Activated CD4-positive, alpha-beta memory T cell treated with anti-CD3 and anti-CD28 coated beads for 36 hours (primary cell): ENCODE measurements at regions not wholly inside any gene's neighbourhood (a gene's known extent, or its start where the extent isn't known, plus 50 kb on each side); places are given as distances from the start of the nearest gene placed in this dataset.
"Not testable (repeated sequence)": the region's sequence is repeated elsewhere in the genome, so short reads cannot be mapped to it uniquely, and the experiment has no call there.

Experiments used
- CTCF ChIA-PET: fragments of 350-600 bp; sonication (Branson Sonifier 250); formaldehyde crosslinking; loops from one replicate; lab custom pipeline; 2021; ENCODE audit warnings: antibody characterized with exemption, inconsistent platforms; lab: Charles Lee
- POLR2A ChIA-PET: fragments of 350-600 bp; sonication (Branson Sonifier 250); formaldehyde crosslinking; loops from one replicate; lab custom pipeline; 2021; ENCODE audit warnings: antibody characterized with exemption; lab: Charles Lee
- DNase-seq: peaks from one replicate; pipeline ENCODE4 v3.0.0-alpha.2; 2020
- H3K27ac Mint-ChIP-seq: one replicate; pipeline ENCODE4 v1.8.0; 2021; ENCODE audit warnings: mixed read lengths
- H3K27me3 Mint-ChIP-seq: one replicate; pipeline ENCODE4 v1.8.0; 2021; ENCODE audit warnings: mixed read lengths
- H3K36me3 Mint-ChIP-seq: one replicate; pipeline ENCODE4 v1.8.0; 2021; ENCODE audit warnings: mixed read lengths
- H3K4me1 Mint-ChIP-seq: one replicate; pipeline ENCODE4 v1.8.0; 2021; ENCODE audit warnings: low read depth, mixed read lengths
- H3K4me3 Mint-ChIP-seq: one replicate; pipeline ENCODE4 v1.8.0; 2021; ENCODE audit warnings: mild to moderate bottlenecking, mixed read lengths
- H3K9me3 Mint-ChIP-seq: one replicate; pipeline ENCODE4 v1.8.0; 2021; ENCODE audit warnings: mixed read lengths
- intact Hi-C: fragments of 100-400 bp; cut with micrococcal nuclease; formaldehyde crosslinking; loops from one replicate; pipeline ENCODE4 v1.15.1; 2023

GRCh38 chr14:100424504-100425428 lies 101.6 kb downstream of the SLC25A47 start:
- H3K9me3 Mint-ChIP-seq = no peaks in the 10 kb centered on the region
- intact Hi-C loops = no loop called here
- DNase-seq = peak; percentile 16
- POLR2A ChIA-PET = no interaction called here
- H3K4me3 Mint-ChIP-seq = no peak overlapping the region
- no peak overlapping the region for H3K27ac Mint-ChIP-seq
- H3K36me3 Mint-ChIP-seq = no peaks in the 10 kb centered on the region
- peaks cover 9% of the 10 kb centered on the region for H3K4me1 Mint-ChIP-seq
- no peaks in the 10 kb centered on the region for H3K27me3 Mint-ChIP-seq
- CTCF ChIA-PET = interaction anchor here (0.7 to 1.9 kb wide), 2 partner anchors 12 to 221 kb away, joined by 3 to 8 read pairs; no protein-coding TSS in a partner anchor

- POLR2A ChIA-PET = no interaction called here
- no peak overlapping the region for H3K27ac Mint-ChIP-seq
- intact Hi-C loops = no loop called here
- H3K4me3 Mint-ChIP-seq = no peak overlapping the region
- H3K36me3 Mint-ChIP-seq = no peaks in the 10 kb centered on the region
- H3K9me3 Mint-ChIP-seq = no peaks in the 10 kb centered on the region
- peaks cover 9% of the 10 kb centered on the region for H3K4me1 Mint-ChIP-seq
- DNase-seq = no peak
- CTCF ChIA-PET = interaction anchor here (0.7 to 1.9 kb wide), 2 partner anchors 12 to 221 kb away, joined by 3 to 8 read pairs; no protein-coding TSS in a partner anchor
- no peaks in the 10 kb centered on the region for H3K27me3 Mint-ChIP-seq
Observed at GRCh38 chr14:100425429-100425827, 102.3 kb downstream of the SLC25A47 start.

GRCh38 chr14:100426314-100426713 lies 103.2 kb downstream of the SLC25A47 start:
- H3K9me3 Mint-ChIP-seq = no peaks in the 10 kb centered on the region
- no peaks in the 10 kb centered on the region for H3K27me3 Mint-ChIP-seq
- peaks cover 9% of the 10 kb centered on the region for H3K4me1 Mint-ChIP-seq
- no peak for DNase-seq
- no peak overlapping the region for H3K27ac Mint-ChIP-seq
- intact Hi-C loops = no loop called here
- no peaks in the 10 kb centered on the region for H3K36me3 Mint-ChIP-seq
- ChIA-PET POLR2A (no interaction called here), CTCF (interaction anchor here (1.9 kb wide), 1 partner anchor 220 kb away, joined by 8 read pairs; no protein-coding TSS in a partner anchor)
- H3K4me3 Mint-ChIP-seq = no peak overlapping the region

- CTCF ChIA-PET = interaction anchor here (1.0 kb wide), 1 partner anchor 42 kb away, joined by 3 read pairs; no protein-coding TSS in a partner anchor
- H3K36me3 Mint-ChIP-seq = no peaks in the 10 kb centered on the region
- intact Hi-C loops = no loop called here
- peaks cover 9% of the 10 kb centered on the region for H3K4me1 Mint-ChIP-seq
- H3K27me3 Mint-ChIP-seq = no peaks in the 10 kb centered on the region
- H3K27ac Mint-ChIP-seq = no peak overlapping the region
- no peak overlapping the region for H3K4me3 Mint-ChIP-seq
- no peak for DNase-seq
- POLR2A ChIA-PET = no interaction called here
- H3K9me3 Mint-ChIP-seq = no peaks in the 10 kb centered on the region
Observed at GRCh38 chr14:100427166-100427565, 104.0 kb downstream of the SLC25A47 start.

GRCh38 chr14:100428727-100429126 lies 105.6 kb downstream of the SLC25A47 start:
- Mint-ChIP-seq H3K36me3 (no peaks in the 10 kb centered on the region), H3K27ac (no peak overlapping the region), H3K27me3 (no peaks in the 10 kb centered on the region), H3K4me3 (no peak overlapping the region), H3K4me1 (peaks cover 9% of the 10 kb centered on the region), H3K9me3 (no peaks in the 10 kb centered on the region)
- POLR2A ChIA-PET = no interaction called here
- intact Hi-C loops = no loop called here
- peak; percentile 56 for DNase-seq
- CTCF ChIA-PET = interaction anchor here (1.0 to 1.4 kb wide), 2 partner anchors 10 to 217 kb away, joined by 3 read pairs; no protein-coding TSS in a partner anchor

GRCh38 chr14:100429537-100429936 lies 106.4 kb downstream of the SLC25A47 start:
- H3K27ac Mint-ChIP-seq = no peak overlapping the region
- no peak for DNase-seq
- intact Hi-C loops = no loop called here
- POLR2A ChIA-PET = no interaction called here
- H3K4me1 Mint-ChIP-seq = peaks cover 14% of the 10 kb centered on the region
- CTCF ChIA-PET = no interaction called here
- H3K4me3 Mint-ChIP-seq = no peak overlapping the region
- H3K9me3 Mint-ChIP-seq = no peaks in the 10 kb centered on the region
- no peaks in the 10 kb centered on the region for H3K36me3 Mint-ChIP-seq
- H3K27me3 Mint-ChIP-seq = no peaks in the 10 kb centered on the region

GRCh38 chr14:100430571-100430970 lies 107.4 kb downstream of the SLC25A47 start:
- no peaks in the 10 kb centered on the region for H3K27me3 Mint-ChIP-seq
- ChIA-PET CTCF (no interaction called here), POLR2A (no interaction called here)
- no peaks in the 10 kb centered on the region for H3K36me3 Mint-ChIP-seq
- intact Hi-C loops = no loop called here
- H3K27ac Mint-ChIP-seq = no peak overlapping the region
- no peak for DNase-seq
- no peaks in the 10 kb centered on the region for H3K9me3 Mint-ChIP-seq
- peaks cover 12% of the 10 kb centered on the region for H3K4me1 Mint-ChIP-seq
- no peak overlapping the region for H3K4me3 Mint-ChIP-seq

- H3K27ac Mint-ChIP-seq, H3K27me3 Mint-ChIP-seq, H3K9me3 Mint-ChIP-seq, DNase-seq, H3K36me3 Mint-ChIP-seq, intact Hi-C loops, POLR2A ChIA-PET, H3K4me3 Mint-ChIP-seq: not testable (repeated sequence)
- CTCF ChIA-PET = interaction anchor here (1.5 kb wide), 1 partner anchor 214 kb away, joined by 3 read pairs; no protein-coding TSS in a partner anchor
- H3K4me1 Mint-ChIP-seq = peaks cover 12% of the 10 kb centered on the region
Observed at GRCh38 chr14:100431461-100431860, 108.3 kb downstream of the SLC25A47 start.

GRCh38 chr14:100432652-100433427 lies 109.7 kb downstream of the SLC25A47 start:
- intact Hi-C loops = no loop called here
- Mint-ChIP-seq H3K4me3 (no peak overlapping the region), H3K36me3 (no peaks in the 10 kb centered on the region), H3K9me3 (no peaks in the 10 kb centered on the region), H3K27me3 (no peaks in the 10 kb centered on the region), H3K27ac (no peak overlapping the region), H3K4me1 (peaks cover 12% of the 10 kb centered on the region)
- CTCF ChIA-PET = interaction anchor here (1.5 kb wide), 1 partner anchor 213 kb away, joined by 3 read pairs; no protein-coding TSS in a partner anchor
- POLR2A ChIA-PET = no interaction called here
- no peak for DNase-seq

- intact Hi-C loops = no loop called here
Observed at GRCh38 chr14:100433428-100433814, 110.3 kb downstream of the SLC25A47 start.

GRCh38 chr14:100434033-100434601 lies 111.0 kb downstream of the SLC25A47 start:
- H3K9me3 Mint-ChIP-seq = no peaks in the 10 kb centered on the region
- no peak overlapping the region for H3K27ac Mint-ChIP-seq
- no peaks in the 10 kb centered on the region for H3K27me3 Mint-ChIP-seq
- ChIA-PET CTCF (interaction anchor here (1.2 kb wide), 1 partner anchor 212 kb away, joined by 4 read pairs; no protein-coding TSS in a partner anchor), POLR2A (no interaction called here)
- no peak for DNase-seq
- H3K4me3 Mint-ChIP-seq = no peak overlapping the region
- peaks cover 10% of the 10 kb centered on the region for H3K4me1 Mint-ChIP-seq
- H3K36me3 Mint-ChIP-seq = no peaks in the 10 kb centered on the region
- intact Hi-C loops = no loop called here

More at GRCh38 chr14:100433428-100433814, 110.3 kb downstream of the SLC25A47 start:
- Mint-ChIP-seq H3K4me3 (no peak overlapping the region), H3K9me3 (no peaks in the 10 kb centered on the region), H3K27me3 (no peaks in the 10 kb centered on the region), H3K27ac (no peak overlapping the region), H3K36me3 (no peaks in the 10 kb centered on the region), H3K4me1 (peaks cover 12% of the 10 kb centered on the region)
- DNase-seq = no peak
- ChIA-PET CTCF (interaction anchor here (1.2 kb wide), 1 partner anchor 212 kb away, joined by 4 read pairs; no protein-coding TSS in a partner anchor), POLR2A (no interaction called here)
